ENCODE measurements at regions not wholly inside any gene's neighbourhood (a gene's known extent, or its start where the extent isn't known, plus 50 kb on each side); places are given as distances from the start of the nearest gene placed in this dataset.

DNA sequence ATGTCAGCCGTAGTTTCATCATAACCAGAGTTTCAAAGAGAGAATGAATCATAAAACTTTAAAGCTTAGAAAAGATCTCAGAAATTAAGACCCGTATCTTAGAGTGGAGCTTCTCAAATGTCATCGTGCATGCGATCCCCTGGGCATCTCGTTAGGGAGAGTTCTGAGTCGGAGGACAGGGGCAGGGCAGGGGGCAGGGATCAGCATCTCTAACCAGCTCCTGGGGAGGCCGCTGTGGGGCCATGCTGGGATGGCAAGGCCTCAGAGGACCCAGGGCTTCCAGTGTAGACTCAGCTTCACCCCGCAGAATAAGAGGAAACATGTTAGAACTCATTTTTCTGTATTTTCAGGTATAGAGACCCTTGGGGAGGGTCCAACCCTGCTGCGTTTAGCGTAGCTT, 72.0 kb upstream of the AFDN start:
- Histone ChIP-seq H3K27me3 (ENCODE audit: control insufficient read depth, insufficient read depth, low read length) (no peaks in the 10 kb centered on the region), H3K36me3 (ENCODE audit: control insufficient read depth, insufficient read depth, low read length) (no peaks in the 10 kb centered on the region), H3K4me3 (ENCODE audit: low read depth, low read length) (no peak overlapping the region)
- CTCF ChIA-PET, result no interaction called here
- DNase-seq (ENCODE audit: low read depth), result no peak
- TF ChIP-seq, protein P1, sequence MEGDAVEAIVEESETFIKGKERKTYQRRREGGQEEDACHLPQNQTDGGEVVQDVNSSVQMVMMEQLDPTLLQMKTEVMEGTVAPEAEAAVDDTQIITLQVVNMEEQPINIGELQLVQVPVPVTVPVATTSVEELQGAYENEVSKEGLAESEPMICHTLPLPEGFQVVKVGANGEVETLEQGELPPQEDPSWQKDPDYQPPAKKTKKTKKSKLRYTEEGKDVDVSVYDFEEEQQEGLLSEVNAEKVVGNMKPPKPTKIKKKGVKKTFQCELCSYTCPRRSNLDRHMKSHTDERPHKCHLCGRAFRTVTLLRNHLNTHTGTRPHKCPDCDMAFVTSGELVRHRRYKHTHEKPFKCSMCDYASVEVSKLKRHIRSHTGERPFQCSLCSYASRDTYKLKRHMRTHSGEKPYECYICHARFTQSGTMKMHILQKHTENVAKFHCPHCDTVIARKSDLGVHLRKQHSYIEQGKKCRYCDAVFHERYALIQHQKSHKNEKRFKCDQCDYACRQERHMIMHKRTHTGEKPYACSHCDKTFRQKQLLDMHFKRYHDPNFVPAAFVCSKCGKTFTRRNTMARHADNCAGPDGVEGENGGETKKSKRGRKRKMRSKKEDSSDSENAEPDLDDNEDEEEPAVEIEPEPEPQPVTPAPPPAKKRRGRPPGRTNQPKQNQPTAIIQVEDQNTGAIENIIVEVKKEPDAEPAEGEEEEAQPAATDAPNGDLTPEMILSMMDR (IDR thresholded peaks at IDR 0.05; ENCODE audit: insufficient read depth, low read depth, low read length), result no peak
- POLR2A ChIA-PET, result no interaction called here

DNA sequence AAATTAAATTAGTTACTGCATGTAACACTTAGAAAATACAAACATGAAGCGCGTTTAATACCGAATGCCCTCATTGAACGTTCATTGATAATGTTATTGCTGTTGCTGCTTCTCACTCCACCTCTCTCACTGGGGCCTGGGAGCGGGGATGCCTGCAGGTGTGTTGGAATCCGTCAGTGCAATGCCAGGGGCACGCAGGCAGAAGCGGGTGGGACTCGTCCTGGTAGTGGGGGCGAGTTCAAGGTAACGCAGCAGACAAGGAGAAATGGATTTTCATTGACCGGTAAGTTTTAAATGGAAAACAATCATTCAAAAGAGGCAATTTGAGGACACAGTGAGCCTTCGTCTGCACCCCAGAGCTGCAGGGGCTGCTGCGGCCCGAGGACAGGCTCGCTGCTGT, 71.2 kb upstream of the AFDN start:
- Histone ChIP-seq H3K27me3 (ENCODE audit: control insufficient read depth, insufficient read depth, low read length) (no peaks in the 10 kb centered on the region), H3K36me3 (ENCODE audit: control insufficient read depth, insufficient read depth, low read length) (no peaks in the 10 kb centered on the region), H3K4me3 (ENCODE audit: low read depth, low read length) (no peak overlapping the region)
- no peak for DNase-seq (ENCODE audit: low read depth)
- TF ChIP-seq, protein P1 (IDR thresholded peaks at IDR 0.05; ENCODE audit: insufficient read depth, low read depth, low read length), result no peak
- CTCF ChIA-PET, result no interaction called here
- POLR2A ChIA-PET, result no interaction called here

DNA sequence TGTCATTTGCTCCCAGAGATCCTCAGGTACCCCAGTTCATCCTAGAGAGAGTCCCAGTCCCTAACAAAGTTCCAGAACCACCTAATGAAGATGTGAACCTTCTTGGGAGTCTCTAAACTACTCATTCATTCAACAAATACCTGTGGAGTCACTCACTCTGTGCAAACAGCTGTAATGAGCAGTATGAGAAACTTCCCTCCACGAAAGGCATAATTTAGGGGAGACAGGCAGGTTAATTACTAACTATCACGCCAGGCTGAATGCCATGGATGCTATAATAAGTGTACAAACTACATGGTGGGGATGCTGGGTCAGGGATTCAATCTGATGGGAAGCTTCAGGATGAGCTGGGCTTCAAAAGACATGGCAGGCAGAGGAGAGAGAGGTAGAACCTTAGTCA, 70.1 kb upstream of the AFDN start:
- Histone ChIP-seq H3K36me3 (ENCODE audit: control insufficient read depth, insufficient read depth, low read length) (no peaks in the 10 kb centered on the region), H3K4me3 (ENCODE audit: low read depth, low read length) (no peak overlapping the region), H3K27me3 (ENCODE audit: control insufficient read depth, insufficient read depth, low read length) (no peaks in the 10 kb centered on the region)
- POLR2A ChIA-PET, result no interaction called here
- DNase-seq (ENCODE audit: low read depth), result no peak
- CTCF ChIA-PET, result interaction anchor here (0.8 kb wide), 1 partner anchor 447 kb away, joined by 3 read pairs; no protein-coding TSS in a partner anchor
- TF ChIP-seq, protein P1 (IDR thresholded peaks at IDR 0.05; ENCODE audit: insufficient read depth, low read depth, low read length), result no peak

DNA sequence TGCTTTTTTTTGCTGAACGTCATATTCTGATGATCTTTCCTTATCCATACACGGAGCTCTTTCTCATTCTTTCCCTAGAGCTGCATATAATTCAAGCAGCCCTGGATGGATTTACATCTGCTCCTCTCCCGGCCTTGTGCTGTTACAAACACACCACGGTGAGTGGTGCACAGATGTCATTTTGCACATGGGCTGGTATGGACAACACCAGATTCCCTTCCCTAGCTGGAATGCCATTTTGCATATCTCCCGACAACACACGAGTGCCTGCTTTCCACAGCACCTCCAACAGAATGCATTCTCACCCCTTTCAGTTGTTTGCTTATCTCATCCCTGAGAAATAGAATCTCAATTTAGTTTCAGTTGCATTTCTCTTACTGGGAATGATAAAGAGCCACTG, 69.5 kb upstream of the AFDN start:
- Histone ChIP-seq H3K36me3 (ENCODE audit: control insufficient read depth, insufficient read depth, low read length) (no peaks in the 10 kb centered on the region), H3K27me3 (ENCODE audit: control insufficient read depth, insufficient read depth, low read length) (no peaks in the 10 kb centered on the region), H3K4me3 (ENCODE audit: low read depth, low read length) (no peak overlapping the region)
- ChIA-PET POLR2A (no interaction called here), CTCF (no interaction called here)
- TF ChIP-seq, protein P1 (IDR thresholded peaks at IDR 0.05; ENCODE audit: insufficient read depth, low read depth, low read length), result no peak
- no peak for DNase-seq (ENCODE audit: low read depth)

DNA sequence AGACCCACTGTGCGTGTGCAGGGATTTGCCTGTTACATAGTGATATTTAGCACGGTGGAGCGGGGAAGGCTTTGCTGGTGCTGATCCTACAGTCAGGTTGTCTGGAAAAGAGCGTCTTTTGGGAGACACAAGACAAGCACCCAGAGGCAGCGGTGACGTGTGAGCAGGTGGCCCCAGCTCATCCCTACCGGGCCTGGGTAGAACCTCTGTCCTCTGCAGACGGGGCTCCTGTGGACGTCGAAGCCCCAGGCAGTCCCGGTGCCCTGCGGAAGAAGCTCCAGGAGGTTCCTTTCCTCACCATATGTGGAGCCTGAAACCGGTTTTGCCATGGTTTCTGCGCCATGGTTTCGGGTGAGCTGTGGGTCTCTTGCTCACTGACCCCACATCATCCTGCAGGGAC, 68.9 kb upstream of the AFDN start:
- POLR2A ChIA-PET, result no interaction called here
- no peak for DNase-seq (ENCODE audit: low read depth)
- Histone ChIP-seq H3K36me3 (ENCODE audit: control insufficient read depth, insufficient read depth, low read length) (no peaks in the 10 kb centered on the region), H3K27me3 (ENCODE audit: control insufficient read depth, insufficient read depth, low read length) (no peaks in the 10 kb centered on the region), H3K4me3 (ENCODE audit: low read depth, low read length) (no peak overlapping the region)
- TF ChIP-seq, protein P1 (IDR thresholded peaks at IDR 0.05; ENCODE audit: insufficient read depth, low read depth, low read length), result no peak
- CTCF ChIA-PET, result no interaction called here

Measured in BJ (cell line).